HG03060 (cell line): ENCODE measurements at regions not wholly inside any gene's neighbourhood (a gene's known extent, or its start where the extent isn't known, plus 50 kb on each side); places are given as distances from the start of the nearest gene placed in this dataset.

Experiments
- ATAC-seq: cut with Tn5 transposase; IDR thresholded peaks from one replicate; pipeline ENCODE4 v1.9.1; 2021; ENCODE audit warnings: low read depth, moderate number of reproducible peaks; ENCODE audit not compliant: unreplicated experiment

DNA sequence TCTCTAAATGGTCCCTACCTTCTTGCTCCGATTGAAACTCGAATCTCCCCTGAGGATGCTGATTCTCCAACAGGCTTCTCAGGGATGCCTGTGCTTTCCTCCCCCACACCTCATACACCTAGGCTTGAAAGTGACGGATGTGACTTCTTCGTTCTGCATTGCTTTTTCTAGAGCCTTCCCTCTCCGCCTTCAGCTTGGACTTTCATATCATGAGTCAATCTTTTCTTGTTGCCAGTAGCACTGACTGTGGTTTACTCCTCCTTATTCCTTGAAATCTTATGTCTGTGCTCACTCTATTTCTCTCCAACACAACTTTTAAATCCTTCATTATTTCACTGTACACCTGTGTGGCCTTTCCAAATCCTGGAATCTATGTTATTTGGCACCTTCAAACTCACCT lies 451.4 kb downstream of the TMX3 start:
- ATAC-seq = no peak

DNA sequence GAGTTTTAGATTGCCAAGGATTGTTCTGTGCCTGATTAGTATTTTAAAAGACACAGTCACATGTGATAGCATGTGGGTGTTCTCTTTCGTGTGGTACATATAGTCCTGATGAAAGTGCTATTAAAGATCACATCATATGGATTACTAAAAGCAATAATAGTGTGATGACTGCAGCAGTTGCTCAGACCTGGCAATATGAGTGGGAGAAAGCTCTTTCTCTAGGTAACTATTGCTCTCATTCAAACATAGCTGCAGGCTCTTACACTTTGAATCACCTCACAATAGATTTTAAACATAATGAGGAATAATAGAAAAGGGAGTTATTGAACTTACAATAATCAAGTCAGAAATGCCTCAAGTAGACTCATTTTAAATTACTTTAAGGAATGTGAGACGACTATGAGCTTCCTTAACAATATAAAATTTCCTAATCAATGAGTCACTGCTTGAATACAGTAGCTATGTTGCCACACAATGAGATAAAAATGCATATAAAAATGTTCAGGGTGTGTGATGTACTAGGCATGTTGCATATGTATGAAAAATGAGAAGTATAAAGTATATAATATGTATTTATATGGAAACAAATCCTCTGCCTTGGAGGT lies 452.1 kb downstream of the TMX3 start:
- no peak for ATAC-seq

DNA sequence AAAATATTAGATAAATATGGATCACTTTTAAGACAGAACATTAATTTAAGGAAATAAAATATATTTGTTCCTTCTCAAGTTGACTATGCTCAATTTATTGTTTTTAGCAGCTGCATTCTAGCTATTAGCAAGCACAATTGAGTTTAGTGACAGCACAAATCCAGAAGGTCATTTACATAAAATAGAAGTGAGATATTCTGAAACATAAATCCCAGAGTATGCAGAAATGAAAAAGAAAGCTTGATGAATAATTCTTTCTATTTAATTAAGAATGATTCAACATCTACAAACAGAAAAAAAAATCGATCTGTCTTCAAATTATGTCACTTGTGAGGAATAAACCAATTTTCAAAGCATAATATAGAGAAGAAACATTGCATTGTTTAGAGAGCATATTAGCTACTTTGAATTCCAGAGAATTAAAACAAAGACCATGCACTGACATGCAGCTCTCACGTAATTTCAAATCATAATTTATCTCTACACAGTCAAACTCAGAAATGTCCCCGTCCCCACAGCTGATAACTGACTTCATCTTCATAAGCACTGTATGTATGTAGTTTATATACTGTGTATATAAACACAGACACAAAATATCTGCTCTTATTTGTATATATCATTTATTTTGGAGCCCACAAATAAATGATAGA lies 458.4 kb downstream of the TMX3 start:
- ATAC-seq = no peak

DNA sequence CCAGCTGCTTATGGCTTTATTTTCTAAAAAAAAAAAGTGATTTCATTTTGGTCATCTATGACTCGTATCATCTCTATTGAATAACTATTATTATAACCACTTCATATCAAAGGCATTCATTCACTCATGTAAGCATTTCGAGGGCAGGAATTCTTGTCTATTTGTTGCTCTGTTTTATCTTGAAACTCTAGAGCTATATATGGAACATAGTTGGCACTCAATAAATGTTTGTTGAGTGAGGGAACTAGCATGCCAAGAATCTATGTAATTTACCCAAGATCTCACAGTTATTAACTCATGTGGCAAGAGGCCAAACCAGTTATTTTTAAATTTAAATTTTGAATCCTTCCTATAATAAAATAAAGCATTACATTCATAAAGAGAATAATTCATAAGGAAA lies 470.1 kb downstream of the TMX3 start:
- no peak for ATAC-seq

DNA sequence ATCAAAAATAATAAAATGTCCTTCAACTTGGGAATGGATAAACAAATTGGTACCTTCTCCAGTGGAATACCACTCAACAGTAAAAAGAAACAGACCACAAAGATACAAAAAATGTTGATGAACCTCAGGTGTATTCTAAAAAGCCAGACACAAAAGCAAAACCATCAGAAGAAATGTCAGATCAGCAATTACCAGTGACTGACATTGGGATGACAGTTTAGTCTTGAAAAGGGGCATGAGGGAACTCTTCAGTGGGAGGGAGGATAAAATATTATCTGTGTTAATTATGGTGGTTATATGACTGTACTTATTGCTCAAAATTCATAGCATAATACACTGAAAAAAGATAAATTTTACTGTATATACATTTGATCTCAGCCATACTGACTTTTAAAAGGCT lies 473.0 kb downstream of the TMX3 start:
- ATAC-seq = no peak

DNA sequence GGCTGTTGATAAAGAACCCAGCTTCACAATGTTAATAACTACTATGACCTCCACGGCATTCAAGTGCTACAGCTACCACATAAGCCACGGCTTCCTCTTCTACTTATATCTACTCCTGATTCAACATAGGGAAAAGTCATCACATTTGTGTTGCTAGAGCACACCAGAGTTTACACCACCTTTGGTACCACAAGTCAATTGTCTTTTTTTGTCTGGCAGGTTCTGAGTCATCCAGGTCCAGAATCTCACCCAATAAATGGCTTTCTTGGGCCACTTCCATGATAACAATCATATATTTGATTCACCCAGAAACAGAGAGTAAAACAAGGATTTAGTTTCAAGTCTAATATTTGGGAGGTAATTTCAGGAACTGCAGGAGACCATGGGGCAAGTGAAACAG lies 480.2 kb downstream of the TMX3 start:
- no peak for ATAC-seq

DNA sequence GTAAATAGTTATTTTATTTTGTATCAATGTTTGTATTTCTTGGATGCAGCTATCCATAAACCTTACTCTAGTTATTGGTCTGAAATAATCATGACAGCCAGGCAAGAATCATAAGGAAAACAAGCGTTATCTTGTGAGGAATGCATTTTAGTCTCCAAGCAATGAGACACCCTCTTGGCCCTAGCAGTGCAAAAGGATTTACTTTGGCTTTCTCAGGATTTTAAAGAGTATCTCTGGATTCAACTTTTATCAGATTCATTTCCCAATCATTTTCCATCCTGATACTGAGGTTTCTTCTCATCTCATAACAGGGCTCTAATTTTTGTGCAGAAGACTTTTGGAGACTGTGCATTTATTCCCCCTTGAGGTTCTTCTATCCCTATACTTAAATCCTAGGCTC lies 480.8 kb downstream of the TMX3 start:
- ATAC-seq = no peak

DNA sequence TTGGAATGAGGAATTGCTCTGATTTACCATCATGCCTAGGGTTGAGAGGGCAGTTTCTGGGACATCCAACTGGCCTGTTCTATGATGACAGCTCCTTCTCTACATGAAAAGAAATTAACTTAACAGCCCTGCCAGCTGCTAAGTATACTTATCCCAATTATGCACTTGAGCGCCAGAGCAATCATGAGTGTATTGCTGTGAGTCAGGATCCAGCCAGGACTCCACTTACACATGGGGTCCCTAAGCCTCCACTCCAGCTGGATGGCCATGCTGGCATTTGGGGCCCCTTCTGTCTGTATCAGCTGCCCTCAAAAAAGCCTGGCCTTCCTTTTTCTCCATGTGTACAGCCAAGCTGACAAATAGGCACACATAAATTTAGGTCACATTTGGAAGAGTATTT lies 481.9 kb downstream of the TMX3 start:
- ATAC-seq = no peak

DNA sequence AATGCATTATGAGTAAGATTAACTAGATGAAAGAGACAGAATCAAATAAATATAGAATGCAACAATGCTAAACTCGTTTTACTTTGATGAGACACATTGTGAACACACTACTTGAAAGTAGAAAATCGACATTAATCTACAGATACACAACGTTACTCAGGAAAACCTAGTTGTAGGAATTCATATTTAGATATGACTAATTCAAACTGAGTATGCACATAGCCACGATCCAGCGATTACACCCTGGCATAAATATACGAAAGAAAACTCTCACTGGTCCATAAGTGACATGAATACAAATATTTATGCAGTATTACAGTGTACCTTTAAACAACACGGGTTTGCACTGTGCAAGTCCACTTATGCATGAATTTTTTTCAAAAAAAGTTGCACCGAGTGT lies 485.6 kb downstream of the TMX3 start:
- ATAC-seq = no peak

DNA sequence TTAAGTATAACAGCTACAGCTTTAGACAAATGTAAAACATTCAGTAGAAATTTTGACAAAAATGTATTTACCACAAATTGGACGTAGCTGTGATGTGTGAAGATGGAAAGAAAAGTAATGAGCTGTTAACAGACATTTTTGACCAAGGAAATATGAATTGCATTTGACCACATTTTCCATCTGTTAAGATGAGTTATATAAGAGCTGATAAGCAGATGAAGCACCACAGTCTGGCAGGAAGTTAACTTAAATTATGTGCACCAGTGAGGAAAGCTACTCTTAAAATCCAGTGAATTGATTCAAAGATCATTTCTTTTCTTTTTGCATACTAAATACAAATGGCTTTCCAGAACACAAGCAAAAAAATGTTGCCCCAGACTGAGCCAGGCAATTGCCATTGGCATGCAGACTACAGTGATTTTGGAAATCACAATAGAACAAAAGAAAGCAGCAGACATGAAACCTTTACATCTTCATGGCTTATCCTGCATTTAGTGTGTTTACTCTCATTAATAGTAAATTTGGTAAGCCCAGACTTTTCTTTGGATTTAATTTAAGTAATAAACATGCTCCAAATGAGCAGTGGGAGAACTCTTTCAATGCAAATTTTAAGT lies 493.7 kb downstream of the TMX3 start:
- no peak for ATAC-seq

DNA sequence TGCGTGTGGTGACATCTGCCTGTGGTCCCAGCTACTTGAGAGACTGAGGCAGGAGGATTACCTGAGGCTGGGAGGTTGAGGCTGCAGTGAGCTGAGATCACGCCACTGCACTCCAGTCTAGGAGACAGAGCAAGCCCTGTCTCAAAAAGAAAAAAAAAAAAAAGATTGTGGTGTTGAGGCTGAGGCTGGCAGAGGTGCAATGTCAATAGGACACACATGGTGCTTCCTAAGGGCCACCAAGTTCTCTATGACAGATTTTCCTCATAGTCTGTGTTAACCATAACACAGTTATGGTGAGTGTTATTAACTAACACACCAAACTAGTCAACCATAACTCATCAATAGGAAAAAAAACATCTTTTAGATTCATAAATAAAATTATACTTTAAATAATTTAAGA lies 494.4 kb downstream of the TMX3 start:
- no peak for ATAC-seq

DNA sequence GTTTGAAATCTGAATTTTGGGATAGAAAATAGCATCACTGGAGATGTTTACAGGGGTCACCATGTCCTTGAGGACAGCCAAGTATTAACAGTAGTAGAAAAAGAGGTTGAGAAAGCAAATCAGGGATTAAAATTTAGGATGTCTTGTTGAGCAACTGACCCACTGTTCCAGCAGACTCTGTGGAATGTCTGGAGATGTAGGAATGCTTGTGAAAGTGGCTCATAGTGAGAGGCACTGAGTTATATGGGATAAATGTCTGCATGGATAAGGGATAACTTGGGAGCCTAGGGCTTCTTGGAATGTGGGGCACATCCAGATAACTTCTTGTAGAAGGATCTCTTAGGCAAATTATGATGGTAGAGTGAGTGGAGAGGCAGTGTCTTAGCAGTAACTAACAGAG lies 495.0 kb downstream of the TMX3 start:
- no peak for ATAC-seq

DNA sequence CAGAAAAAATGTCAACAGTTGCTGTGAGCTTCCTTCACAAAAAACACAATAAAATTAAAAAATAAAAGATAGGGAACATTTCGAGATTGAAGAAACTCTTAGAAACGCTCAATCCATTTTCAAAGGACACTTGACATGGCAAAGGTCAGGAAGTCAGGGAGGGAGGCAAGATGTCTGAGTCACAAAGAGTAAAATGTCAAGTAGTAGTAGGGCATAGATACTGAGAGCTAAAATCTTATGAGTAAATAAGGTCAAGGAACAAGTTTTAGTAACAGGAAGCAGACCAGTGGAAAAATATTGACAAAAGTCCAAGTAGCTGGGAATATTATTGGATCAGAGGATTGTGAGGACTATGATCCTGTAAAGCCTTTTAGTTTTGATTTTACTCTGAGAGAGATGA lies 495.6 kb downstream of the TMX3 start:
- ATAC-seq = no peak

DNA sequence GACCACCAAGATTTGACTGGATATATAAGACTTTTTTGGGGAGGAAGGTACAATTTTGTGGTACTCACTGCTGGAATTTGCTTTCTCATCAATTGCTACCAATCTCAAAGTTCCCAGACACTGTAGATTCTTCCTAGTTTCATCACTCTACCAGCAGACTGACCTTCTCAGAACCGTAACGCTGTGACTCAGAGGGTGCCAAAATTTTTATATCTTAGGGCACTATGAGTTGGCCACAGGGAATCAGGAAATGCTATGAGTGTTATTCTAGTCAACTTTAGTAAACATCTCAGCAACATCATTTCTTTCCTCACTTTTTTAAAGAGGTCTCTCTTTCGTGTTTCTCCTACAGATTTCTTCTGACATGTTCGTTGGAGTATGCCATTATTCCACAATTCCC lies 499.0 kb downstream of the TMX3 start:
- ATAC-seq = no peak

DNA sequence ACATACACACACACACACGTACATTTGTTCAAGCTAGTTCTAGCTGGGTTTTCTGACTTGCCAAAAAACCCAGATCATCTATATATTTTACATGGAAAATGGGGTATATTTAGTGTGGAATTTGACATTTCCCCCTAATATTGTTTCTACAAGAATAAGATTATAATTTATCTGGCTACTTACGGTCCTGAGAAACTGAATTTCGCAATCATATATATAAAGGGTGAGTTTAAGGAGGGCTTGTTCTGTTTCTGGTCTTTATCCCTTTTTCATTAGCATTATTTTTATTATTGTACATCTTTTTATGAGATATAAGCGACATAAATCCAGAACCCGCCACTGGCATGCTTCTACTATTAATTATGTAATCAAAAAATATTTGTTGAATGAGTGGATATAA lies 528.9 kb downstream of the TMX3 start:
- no peak for ATAC-seq

DNA sequence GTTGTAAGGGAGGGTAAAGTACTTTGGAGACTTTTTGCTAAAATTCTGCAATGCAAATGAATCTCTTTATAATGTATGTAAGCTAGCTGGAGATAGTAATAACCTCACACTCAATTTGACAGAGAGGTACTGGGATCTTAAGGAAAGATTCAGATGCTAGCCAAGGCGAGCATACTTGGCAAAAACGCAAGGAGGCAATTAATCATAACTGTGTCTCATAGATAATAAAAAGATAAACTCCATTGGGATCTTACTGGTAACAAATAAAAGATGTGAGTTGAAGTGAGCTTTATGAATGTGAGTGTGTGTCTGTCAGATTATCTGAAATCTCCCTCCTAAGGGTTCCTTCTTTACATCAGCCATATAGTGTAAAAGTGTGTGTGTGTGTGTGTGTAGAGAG lies 533.0 kb downstream of the TMX3 start:
- ATAC-seq = no peak

DNA sequence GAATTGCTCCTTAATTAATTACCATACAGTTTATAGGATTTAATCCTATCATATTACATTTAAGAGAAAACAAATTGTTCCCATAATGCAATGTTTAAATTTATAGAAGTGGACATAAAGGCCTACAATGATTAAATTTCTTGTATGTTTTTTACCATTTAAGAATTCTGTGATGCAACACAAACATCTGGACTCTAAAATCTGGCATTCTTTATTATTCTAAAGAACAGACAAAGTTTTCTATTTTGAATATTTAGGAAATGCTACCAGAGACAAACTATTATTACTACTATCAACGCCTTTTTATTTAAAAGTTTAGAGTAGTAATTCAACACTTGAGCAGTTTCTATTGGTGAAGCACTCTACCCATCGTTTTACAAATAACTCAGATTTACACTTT lies 535.1 kb downstream of the TMX3 start:
- no peak for ATAC-seq

DNA sequence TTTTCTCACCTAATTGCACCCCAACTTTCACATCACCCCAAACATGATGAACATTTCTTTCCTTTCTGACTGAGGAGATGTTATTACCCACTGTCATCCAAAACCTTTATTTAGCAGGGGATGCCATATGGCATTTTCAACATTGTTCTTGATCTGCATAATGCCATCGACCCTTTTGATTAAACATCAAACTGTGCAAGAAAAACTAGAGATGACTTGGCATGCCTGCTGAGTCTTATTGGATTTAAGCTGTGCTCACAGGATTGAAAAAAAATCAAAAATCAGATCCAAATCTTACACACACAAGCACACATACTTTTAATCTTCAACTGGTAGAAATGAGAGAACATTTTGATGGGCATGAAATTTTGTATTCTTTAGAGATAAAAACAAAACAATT lies 536.0 kb downstream of the TMX3 start:
- no peak for ATAC-seq

DNA sequence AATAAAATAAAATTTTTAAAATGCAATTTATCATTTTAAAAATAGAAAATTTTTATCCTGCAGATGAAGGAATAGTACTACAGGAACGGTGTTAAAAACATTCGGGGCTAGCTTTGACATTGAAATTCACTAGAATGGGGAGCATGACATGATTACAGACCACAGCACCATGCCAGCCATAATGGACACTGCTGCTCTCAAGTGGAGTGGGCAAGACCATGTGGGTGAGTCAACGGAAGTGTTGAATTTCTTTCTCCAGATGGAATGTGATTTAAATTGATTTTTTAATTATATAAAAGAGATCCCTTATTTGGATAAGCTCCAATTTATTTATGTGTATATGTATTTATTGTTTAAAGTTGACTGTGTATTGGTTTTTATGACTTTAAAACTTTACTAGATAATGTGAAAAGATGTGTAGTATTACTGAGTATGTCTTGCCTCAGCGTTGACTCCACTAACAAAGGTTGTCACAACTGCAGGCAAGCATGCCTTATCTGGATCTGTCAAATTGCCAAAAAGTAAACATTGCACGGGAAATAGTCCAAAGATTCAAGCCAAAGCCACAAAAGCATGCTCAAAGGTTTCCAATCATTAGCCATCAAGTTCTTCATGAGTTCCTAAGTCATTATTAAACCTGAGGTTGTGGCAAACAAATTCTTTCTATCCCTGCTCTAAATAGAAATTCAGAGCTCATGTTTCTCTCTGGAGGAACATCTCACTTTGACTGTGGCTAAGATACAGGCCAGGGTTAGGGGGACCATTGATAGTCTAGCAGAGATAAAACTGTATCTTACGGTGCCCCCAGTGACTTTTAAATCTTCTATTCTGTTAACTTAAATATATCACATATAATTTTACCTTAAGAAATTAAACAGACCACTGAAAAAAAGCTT lies 536.9 kb downstream of the TMX3 start:
- ATAC-seq = no peak

DNA sequence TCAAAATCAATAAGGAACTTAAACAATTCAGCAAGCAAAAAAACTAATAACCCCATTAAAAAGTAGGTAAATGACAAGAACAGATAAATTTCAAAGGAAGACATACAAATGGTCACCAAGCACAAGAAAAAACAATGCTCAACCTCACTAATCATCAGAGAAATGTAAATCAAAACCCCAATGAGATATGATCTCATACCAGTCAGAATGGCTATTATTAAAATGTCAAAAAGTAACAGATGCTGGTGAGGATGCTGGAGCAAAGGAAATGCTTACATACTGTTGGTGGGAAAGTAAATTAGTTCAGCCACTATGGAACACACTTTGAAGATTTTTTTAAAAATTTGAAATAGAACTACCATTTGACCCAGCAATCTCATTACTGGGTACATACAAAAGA lies 538.0 kb downstream of the TMX3 start:
- ATAC-seq = no peak

DNA sequence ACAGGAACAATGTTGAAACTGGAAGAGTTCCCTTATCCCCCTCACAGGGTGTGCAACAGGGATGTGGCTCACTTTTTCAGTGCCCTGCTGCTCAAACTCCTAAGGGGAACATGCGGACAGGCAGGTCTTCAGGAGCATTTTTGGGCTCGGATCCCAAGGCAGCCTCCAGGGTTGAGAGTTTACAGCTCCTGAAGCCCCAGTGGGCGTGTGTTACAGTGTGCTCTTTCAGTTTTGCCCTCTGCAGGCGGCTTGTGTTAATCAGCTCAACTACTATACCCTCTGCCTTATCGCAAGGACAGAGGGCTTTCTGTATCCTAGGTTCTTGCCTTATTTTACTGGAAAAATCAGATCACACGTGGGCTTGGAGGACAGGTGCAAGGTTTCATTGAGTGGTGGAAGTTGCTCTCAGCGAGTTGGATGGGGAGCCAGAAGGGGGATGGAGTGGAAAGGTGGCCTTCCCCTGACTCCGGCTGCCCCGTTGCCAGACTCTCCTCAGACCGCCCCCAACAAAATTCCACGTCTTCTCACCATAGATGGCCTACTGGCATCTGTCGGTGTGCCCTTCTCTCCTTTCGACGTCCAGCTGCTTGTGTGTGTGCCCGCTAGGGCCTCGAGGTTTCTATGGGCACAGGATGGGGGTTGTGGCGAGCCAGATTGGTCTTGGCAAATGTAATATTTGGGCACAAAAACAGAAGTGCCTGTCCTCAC lies 541.9 kb downstream of the TMX3 start:
- no peak for ATAC-seq
